GM04503 (cell line): ENCODE measurements at regions not wholly inside any gene's neighbourhood (a gene's known extent, or its start where the extent isn't known, plus 50 kb on each side); places are given as distances from the start of the nearest gene placed in this dataset.
"Not testable (repeated sequence)": the region's sequence is repeated elsewhere in the genome, so short reads cannot be mapped to it uniquely, and the experiment has no call there.

Experiments used
- DNase-seq: peaks from one replicate; pipeline ENCODE4 v3.0.0-alpha.2; 2012; ENCODE audit warnings: low read depth

DNA sequence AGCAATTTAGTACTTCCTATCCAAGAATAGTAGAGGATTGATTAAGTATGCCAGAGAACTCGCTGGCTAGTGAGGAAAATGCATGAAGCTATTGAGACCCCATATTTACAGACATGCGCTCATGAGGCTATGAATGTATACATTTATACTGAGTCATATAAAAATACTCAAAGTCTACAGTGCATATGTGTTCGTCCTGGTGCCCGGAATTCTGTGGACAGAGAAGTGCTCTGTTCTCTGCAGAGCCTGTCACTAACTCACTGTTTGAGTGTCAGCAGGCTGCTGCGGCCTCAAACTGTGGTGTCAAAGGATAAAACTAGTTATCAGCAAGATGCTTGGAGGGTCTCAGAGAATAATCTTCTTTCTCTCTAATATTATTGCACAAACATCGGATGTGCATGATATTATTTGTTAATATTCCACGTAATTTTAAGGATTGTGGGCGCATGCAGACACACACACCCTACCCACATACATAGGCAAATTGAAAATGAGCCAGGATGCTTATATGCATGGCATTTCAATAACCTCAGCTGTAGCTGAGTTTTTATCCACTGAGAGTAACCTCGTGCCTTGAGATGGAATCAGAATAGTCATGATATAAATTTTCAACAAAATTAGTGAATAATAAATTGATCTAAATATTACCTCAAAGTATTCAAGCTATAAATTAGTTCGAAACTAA, 50.0 kb upstream of the TSC22D2 start:
- no peak for DNase-seq

- DNase-seq, result no peak
These were observed 51.0 kb upstream of the TSC22D2 start for GRCh38 chr3:150357140-150357539.

GRCh38 chr3:150355574-150355973, 52.5 kb upstream of the TSC22D2 start:
- DNase-seq, result no peak

- no peak for DNase-seq
These were observed 55.2 kb upstream of the TSC22D2 start for GRCh38 chr3:150352931-150353330.

- DNase-seq, result no peak
These were observed 56.7 kb upstream of the TSC22D2 start for GRCh38 chr3:150351398-150351797.

DNA sequence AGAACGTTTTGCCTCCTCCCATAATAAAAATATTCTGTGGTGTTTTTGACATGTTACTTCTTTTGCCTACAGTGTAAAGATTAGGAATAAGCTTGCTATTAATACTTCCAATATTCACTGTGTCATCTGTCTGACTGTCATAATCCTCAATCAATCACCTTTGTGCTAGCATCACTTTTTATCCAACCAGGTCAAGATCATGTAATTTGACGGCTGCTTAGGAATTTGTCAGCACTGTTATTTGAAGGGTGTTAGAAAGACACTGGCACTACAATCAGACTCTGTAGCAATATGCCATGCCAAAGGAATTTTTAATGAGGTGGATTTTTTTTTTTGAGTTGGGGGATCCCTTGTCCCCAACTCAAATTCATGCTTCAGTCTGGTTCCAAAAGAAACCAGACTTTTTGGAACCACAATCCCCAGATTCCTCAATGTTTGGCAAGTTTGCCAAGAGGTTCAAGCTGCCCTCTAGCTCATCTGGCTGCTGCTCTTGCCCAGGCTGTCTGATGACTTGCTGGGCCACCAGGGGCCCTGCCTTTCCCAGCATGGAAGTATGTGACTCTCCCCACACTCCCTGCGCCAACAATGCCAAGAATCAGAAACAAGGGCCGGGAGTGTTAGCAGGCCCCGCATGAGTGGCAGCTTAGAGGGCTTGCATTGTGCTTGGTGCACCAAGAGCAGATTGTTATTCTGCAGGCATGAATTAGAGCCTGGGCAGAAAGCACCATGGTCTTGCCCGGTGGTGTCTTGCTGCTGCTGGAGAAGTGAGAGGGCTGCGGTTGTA, 58.6 kb upstream of the TSC22D2 start:
- no peak for DNase-seq

DNA sequence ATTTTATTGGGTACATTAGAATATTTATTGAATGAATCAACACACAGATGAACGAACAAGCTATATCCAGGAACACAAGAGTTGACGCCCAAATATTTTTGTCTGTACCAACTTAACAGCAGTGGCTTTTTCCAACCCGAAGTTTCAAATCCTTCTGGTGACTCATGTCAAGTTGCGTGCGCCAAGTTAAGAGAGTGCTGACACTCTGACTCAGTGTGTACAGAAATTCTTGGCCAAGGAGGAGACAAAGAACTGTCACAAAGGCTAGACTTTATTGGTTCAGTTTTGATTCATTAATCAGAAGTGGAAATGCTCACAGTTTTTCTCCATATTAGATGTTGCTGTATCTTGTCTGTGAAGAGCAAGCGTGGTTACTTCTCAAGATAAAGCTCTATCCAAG, 59.6 kb upstream of the TSC22D2 start:
- peak; percentile 94 for DNase-seq

DNA sequence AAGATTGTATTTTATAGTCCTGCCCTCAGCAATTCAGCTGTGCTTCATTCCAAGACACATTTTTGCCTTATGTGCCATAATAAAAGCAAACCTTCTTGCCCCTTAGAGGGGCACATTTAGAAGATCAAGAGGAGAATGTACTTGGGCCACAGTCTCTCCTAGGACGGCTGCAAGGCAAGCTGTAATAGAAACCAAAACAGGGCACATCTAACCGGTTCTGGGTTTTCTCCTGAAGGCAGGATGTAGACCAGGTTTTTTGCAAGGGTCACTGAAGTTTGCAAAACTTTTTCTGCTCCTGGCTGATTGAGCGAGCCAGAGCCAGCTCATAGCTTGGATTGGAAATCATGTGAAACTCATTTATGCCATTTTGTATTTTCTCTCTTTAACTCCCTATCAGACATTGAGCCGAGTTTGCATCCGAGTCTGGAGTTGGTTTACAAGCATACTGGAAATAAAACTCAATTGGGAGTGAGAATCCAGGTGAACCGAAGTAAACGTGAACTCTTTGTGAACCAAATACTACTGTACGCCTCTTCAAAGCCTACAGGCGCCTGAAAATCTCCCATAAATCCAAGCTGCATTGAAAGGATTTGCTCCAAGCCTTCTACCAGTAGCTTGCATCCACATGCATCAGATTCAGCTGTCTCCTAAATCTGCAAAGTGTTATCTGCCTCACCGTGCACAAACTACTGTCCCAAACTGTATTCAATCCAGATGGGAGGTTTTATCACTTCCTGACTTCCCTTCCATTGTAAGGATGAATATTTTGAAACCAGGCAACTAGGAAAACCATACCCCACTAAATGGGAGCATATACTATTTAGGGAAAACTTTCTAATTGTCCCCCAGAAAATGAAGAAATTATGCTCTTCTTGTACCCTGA, 60.9 kb upstream of the TSC22D2 start:
- no peak for DNase-seq

GRCh38 chr3:150346266-150346665, 61.8 kb upstream of the TSC22D2 start:
- DNase-seq, result no peak

DNA sequence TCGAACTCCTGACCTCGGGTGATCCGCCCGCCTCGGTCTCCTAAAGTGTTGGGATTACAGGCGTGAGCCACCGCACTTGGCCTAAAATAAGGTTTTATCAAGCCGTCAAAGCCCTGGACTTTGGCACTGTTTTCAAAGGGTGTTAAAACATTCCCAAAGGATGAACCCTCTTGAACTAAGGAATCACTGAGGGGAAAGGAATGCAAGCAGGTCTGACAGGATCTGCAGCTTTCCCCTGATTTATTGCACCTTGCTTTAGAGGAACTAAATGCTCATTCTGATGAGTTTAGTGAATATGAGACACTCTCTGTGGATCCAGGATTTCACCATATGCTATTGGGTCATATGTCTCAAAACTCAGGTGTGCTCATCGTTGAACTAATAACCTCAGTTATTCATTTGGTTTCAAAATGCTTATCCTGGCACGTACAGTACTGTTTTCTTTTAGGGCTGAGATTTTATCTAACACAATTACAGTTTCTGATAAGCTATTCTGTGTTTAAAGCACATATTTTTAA, 63.0 kb upstream of the TSC22D2 start:
- no peak for DNase-seq

DNA sequence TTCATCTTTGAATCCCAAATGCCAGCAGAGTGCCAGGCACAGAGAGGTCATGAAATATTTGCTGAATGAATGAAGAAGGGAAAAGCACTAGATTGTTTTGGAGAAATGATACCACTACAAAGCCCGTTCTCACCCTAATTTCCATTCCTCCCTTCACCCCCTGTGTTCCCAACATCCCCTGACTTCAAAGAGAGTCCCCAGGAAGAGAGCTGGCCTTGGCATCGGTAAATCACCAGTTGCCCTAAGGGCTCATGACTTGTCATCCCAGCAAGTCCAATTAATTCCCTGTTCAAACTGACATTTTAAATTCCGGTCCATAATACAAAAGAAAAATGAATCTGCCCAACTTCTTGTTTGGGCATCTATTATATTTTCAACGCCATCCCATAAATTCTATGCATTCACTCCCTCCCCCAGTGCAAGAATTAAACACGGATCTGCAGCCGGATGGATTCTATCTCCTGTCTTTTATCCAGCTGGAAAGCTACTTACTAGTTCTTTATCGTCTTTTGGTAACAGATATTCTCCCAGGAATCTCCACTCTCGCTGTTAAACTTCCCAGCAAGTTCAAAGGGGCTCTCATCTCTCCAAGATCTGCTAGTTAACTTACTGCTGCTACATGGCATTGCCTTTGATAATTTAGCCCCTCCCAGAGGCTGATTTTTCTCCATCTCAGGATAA, 63.9 kb upstream of the TSC22D2 start:
- DNase-seq, result no peak

DNA sequence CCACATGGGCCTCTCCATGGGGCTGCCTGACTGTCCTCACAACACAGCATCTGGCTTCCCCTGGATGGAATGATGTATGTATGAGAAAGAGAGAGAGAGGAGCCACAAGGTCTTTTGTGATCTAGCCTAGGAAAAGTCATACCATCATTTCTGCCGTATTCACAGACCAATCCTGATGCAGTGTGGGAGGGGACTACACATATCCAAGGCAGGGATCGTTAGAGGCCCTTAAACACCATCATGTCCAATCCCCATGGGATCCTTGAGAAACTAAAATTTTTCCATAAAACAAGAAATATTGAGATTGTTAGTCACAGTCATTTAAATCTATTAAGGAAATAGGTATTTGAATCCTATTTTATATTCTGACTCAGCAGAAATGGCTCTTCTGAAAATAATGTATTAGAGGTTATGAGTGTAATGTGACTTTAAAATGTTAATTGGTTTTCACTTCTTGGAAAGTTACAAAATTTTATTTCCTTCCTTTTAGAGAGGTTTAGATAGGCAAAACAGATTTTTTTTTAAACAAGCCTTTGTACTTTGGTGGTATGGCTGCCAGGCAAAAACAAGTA, 65.1 kb upstream of the TSC22D2 start:
- DNase-seq, result no peak

GRCh38 chr3:150341891-150342290, 66.2 kb upstream of the TSC22D2 start:
- DNase-seq, result no peak

DNA sequence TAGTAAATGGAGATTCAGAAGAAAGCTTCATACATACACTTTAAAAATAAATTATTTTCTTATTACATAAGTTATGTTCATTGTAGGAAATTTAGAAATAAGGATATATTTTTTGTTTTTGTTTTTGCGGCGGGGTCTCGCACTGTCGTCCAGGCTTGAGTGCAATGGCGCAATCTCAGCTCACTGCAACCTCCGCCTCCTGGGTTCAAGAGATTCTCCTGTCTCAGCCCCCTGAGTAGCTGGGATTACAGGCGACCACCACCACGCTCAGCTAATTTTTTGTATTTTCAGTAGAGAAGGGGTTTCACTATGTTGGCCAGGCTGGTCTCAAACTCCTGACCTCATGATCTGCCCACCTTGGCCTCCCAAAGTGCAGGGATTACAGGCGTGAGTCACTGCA, 71.7 kb upstream of the TSC22D2 start:
- not testable (repeated sequence) for DNase-seq

- no peak for DNase-seq
These were observed 72.5 kb upstream of the TSC22D2 start for GRCh38 chr3:150335631-150336030.

GRCh38 chr3:150334974-150335373, 73.1 kb upstream of the TSC22D2 start:
- DNase-seq, result no peak

- no peak for DNase-seq
These were observed 74.6 kb upstream of the TSC22D2 start for GRCh38 chr3:150333477-150333876.

DNA sequence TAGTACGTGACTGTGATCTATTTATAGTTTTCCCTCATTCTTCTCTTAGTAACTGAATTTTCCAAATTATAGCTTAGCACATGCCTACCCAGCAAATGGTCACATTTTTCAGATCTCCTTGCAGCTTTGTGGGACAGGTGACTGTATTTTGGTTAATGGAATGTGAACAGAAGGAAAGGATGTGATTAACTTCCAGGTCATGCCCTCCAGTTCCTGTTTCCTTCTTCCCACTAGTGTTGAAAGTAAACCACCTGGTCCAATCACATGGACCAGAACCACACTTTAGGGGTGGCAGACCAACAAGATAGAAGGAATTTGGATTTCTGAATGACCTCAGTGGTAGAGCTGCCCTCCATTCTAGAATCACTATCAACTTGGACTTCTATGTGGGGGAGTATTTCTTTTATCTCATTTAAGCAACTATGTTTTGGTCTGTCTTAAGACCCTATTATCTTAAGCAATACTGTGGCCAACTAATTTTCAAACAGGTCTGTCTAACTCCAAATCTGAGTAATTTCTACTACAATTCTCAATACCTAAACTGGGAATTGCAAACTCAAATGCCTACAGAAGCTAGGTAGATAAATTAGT, 76.0 kb upstream of the TSC22D2 start:
- no peak for DNase-seq

DNA sequence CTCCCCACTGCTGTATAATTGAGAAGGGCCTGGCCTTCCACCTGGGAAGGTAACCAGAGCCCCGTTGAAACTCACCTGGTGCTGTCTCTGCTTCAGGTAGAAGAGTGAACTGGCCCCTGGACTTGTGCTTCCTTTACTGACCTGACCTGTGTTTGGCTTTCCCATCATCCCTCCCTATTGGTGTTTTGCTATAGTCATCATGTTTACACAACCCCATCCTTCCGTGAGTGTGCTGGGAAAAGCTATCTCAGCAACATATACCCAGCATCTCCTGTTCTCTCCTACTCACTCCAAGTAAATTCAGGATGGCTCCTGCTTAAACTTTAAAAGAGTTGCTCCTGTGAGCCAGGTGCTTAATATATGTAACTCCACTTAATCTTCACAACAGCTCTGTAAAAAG, 77.2 kb upstream of the TSC22D2 start:
- DNase-seq, result no peak

DNA sequence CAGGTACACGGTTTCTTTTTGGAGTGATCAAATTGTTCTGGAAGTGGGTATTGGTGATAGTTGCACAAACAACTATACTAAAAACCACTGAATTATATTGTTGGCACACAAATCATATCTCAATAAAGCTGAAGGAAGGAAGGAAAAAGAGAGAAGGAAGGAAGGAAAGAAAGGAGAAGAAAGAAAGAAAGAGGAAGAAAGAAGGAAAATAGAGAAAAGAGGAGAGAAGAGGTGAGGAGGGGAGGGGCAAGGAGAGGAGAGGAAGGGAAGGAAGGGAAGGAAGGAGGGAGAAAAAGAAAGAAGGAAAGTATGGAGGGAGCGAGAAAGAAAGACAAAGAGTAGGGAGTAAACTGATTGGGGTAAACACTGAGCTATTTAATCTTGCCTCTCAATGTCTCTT, 77.9 kb upstream of the TSC22D2 start:
- DNase-seq, result no peak

GRCh38 chr3:150329408-150329807, 78.7 kb upstream of the TSC22D2 start:
- DNase-seq, result no peak
